Heart right ventricle (tissue), 16 donors: ENCODE measurements at regions not wholly inside any gene's neighbourhood (a gene's known extent, or its start where the extent isn't known, plus 50 kb on each side); places are given as distances from the start of the nearest gene placed in this dataset.

ENCODE experiments used
- ATAC-seq, 8 donors: fragments of 200-7000 bp; cut with Tn5 transposase; one replicate each; pipeline ENCODE4 v1.9.1; 2020; ENCODE audit warnings: mild to moderate bottlenecking in 8 of 8, moderate library complexity in 8 of 8, moderate number of reproducible peaks in 1 of 8
- DNase-seq, 2 donors: peaks; one replicate each; pipeline ENCODE4 v3.0.0-alpha.2; 2020
- H3K27ac ChIP-seq, 10 donors: fragments of 200-600 bp; sonication (generic) in 2 of 10; one replicate each; pipeline versions ENCODE4 v1.5.0 to v1.8.0; 2020 to 2022; ENCODE audit warnings: mild to moderate bottlenecking in 3 of 10
- H3K27me3 ChIP-seq, 7 donors: fragments of 200-600 bp; one replicate each; pipeline ENCODE4 v1.8.0; 2021 to 2022; ENCODE audit warnings: mild to moderate bottlenecking in 2 of 7
- H3K36me3 ChIP-seq, 9 donors: fragments of 200-600 bp; sonication (generic) in 1 of 9; one replicate each; pipeline versions ENCODE4 v1.5.0 to v1.8.0; 2020 to 2022; ENCODE audit warnings: mild to moderate bottlenecking in 2 of 9
- H3K4me1 ChIP-seq, 9 donors: fragments of 200-600 bp; sonication (generic) in 1 of 9; one replicate each; pipeline versions ENCODE4 v1.5.0 to v1.8.0; 2020 to 2022; ENCODE audit warnings: mild to moderate bottlenecking in 4 of 9
- H3K4me3 ChIP-seq, 10 donors: fragments of 200-600 bp; sonication (generic) in 2 of 10; one replicate each; pipeline versions ENCODE4 v1.5.0 to v1.8.0; 2020 to 2022; ENCODE audit warnings: mild to moderate bottlenecking in 7 of 10, moderate library complexity in 2 of 10
- H3K9me3 ChIP-seq, 11 donors: fragments of 200-600 bp in 10 of 11; sonication (generic) in 2 of 11; one replicate each; pipeline versions ENCODE4 v1.5.0 to v1.8.0; 2013 to 2022; ENCODE audit warnings: mild to moderate bottlenecking in 2 of 11, control low read depth in 1 of 11, moderate library complexity in 1 of 11
- CTCF ChIP-seq, 9 donors: fragments of 200-600 bp; sonication (generic) in 2 of 9; IDR thresholded peaks; one replicate each; pipeline versions ENCODE4 v1.5.0 to v1.8.0; 2021 to 2022; ENCODE audit warnings: antibody characterized with exemption in 9 of 9, mild to moderate bottlenecking in 5 of 9, moderate library complexity in 1 of 9
- WGBS, 2 donors: extraction: QIAGEN DNeasy Blood & Tissue Kit; methylation state at CpG; one replicate each; pipeline ENCODE4 v1.1.7; 2013; ENCODE audit warnings: inconsistent platforms in 1 of 2; 5-methylcytosine and 5-hydroxymethylcytosine counted together
- intact Hi-C, 10 donors: fragments of 100-400 bp; cut with DNase I; formaldehyde crosslinking; loops; one replicate each; pipeline versions ENCODE4 v1.11.1 to v1.14.2; 2022
- donor health status: Arrhythmogenic right ventricular cardiomyopathy.
- donor health status: ischemic (EF 13 %, LVEDD 7.1; RV severe dilation, severe dysfunction).
- donor health status: healthy with polysubstance abuse.
- donor health status: DM: no; HTN: yes; CAD: no.
- donor health status: DM: no; HTN: no; CAD: no.
- donor health status: ischemic (EF 25% LVEDD 6.9; RV normal size, moderate dysfunction).
- donor health status: ischemic (EF 25% LVEDD 5.7; RV mildly dilated, moderate dysfunction).
- donor health status: healthy.
- donor health status: DM: yes; HTN: yes; CAD: no.
- donor health status: Ischemic cardiomyopathy.
- donor health status: ischemic (EF 35%, LVEDD 5.7; RV mildly dilated, moderate dysfunction).
- donor health status: nonischemic (EF 11% LVEDD 7.7; RV severe dilation, severe dysfunction).
- donor health status: DM: yes; HTN: yes; CAD: no.
- donor health status: PGD.
- donor health status: ischemic (EF 29% LVEDD 5.4; RV normal size, mild dysfunction).
- donor health status: nonischemic (EF 23%, LVEDD 6.1; RV moderate dilation, normal function).

- 96 to 97% methylated on average over 1 of the region's 1 CpG for WGBS, 2 donors
- Histone ChIP-seq H3K4me3 (no peak overlapping the region), H3K36me3 (no peaks in the 10 kb centered on the region), H3K27ac (peak overlapping the region in 3 of 10 donors; percentile 22 to 90 (median 39)), H3K4me1 (peaks cover 0 to 81% (median 4%) of the 10 kb centered on the region in 9 donors), H3K27me3 (no peaks in the 10 kb centered on the region), H3K9me3 (no peaks in the 10 kb centered on the region)
- no peak for ATAC-seq
- intact Hi-C loops: loop anchor here in 1 of 10 donors (5.0 kb wide), 1 partner anchor 50 kb away; no protein-coding TSS in a partner anchor
- no peak for TF ChIP-seq CTCF (IDR thresholded peaks at IDR 0.05)
- DNase-seq: no peak
These were observed 73.3 kb upstream of the PICALM start for GRCh38 chr11:86142170-86142569.

GRCh38 chr11:86141727-86142126 lies 72.8 kb upstream of the PICALM start:
- Histone ChIP-seq H3K4me3 (no peak overlapping the region), H3K9me3 (no peaks in the 10 kb centered on the region), H3K27ac (peak overlapping the region in 4 of 10 donors; percentile 22 to 90 (median 30)), H3K27me3 (no peaks in the 10 kb centered on the region), H3K4me1 (peaks cover 0 to 85% (median 4%) of the 10 kb centered on the region in 9 donors), H3K36me3 (no peaks in the 10 kb centered on the region)
- no peak for TF ChIP-seq CTCF (IDR thresholded peaks at IDR 0.05)
- DNase-seq (no peak), ATAC-seq (peak in 3 of 8 donors; percentile 25 to 41 (median 41))
- intact Hi-C loops: loop anchor here in 1 of 10 donors (5.0 kb wide), 1 partner anchor 51 kb away; no protein-coding TSS in a partner anchor
- 89 to 100% methylated on average over 1 of the region's 1 CpG for WGBS, 2 donors

GRCh38 chr11:86140334-86140990 lies 71.6 kb upstream of the PICALM start:
- TF ChIP-seq CTCF (IDR thresholded peaks at IDR 0.05): no peak
- Histone ChIP-seq H3K9me3 (no peaks in the 10 kb centered on the region), H3K4me1 (peaks cover 0 to 97% (median 4%) of the 10 kb centered on the region in 9 donors), H3K36me3 (no peaks in the 10 kb centered on the region), H3K27ac (peak overlapping the region in 3 of 10 donors; percentile 22 to 90 (median 39)), H3K27me3 (no peaks in the 10 kb centered on the region), H3K4me3 (no peak overlapping the region)
- WGBS, 2 donors: 88 to 91% methylated on average over 10 of the region's 10 CpGs
- DNase-seq (no peak), ATAC-seq (no peak)
- intact Hi-C loops: loop anchor here in 1 of 10 donors (5.0 kb wide), 1 partner anchor 52 kb away; no protein-coding TSS in a partner anchor

- intact Hi-C loops: no loop called here
- ATAC-seq (peak in 3 of 8 donors; percentile 20 to 51 (median 50)), DNase-seq (no peak)
- H3K9me3 ChIP-seq: no peaks in the 10 kb centered on the region
- no peaks in the 10 kb centered on the region for H3K36me3 ChIP-seq
- WGBS, 2 donors: 83 to 90% methylated on average over 4 of the region's 4 CpGs
- H3K4me1 ChIP-seq: peaks cover 0 to 97% (median 0%) of the 10 kb centered on the region in 9 donors
- H3K4me3 ChIP-seq: no peak overlapping the region
- no peaks in the 10 kb centered on the region for H3K27me3 ChIP-seq
- H3K27ac ChIP-seq: peak overlapping the region in 3 of 10 donors; percentile 42 to 90 (median 44)
- TF ChIP-seq CTCF (IDR thresholded peaks at IDR 0.05): no peak
These were observed 70.1 kb upstream of the PICALM start for GRCh38 chr11:86138958-86139357.
